MM.1S (cell line): ENCODE measurements at regions not wholly inside any gene's neighbourhood (a gene's known extent, or its start where the extent isn't known, plus 50 kb on each side); places are given as distances from the start of the nearest gene placed in this dataset.
"Not testable (repeated sequence)": the region's sequence is repeated elsewhere in the genome, so short reads cannot be mapped to it uniquely, and the experiment has no call there.

Experiments used
- CTCF ChIP-seq: fragments of 300-600 bp; sonication (generic); IDR thresholded peaks from 2 replicates; pipeline ENCODE4 v1.5.1; 2016; ENCODE audit warnings: antibody characterized with exemption, low read length, mixed read lengths
- EZH2phosphoT487 ChIP-seq: fragments of 300-600 bp; sonication (generic); IDR thresholded peaks from 2 replicates; pipeline ENCODE4 v1.6.1; 2018; ENCODE audit warnings: antibody characterized with exemption, low read length

- TF ChIP-seq CTCF, EZH2phosphoT487: not testable (repeated sequence)
Measured at GRCh38 chr15:20102209-20102608, 439.4 kb downstream of the GOLGA6L6 start.
